ENCODE measurements at regions not wholly inside any gene's neighbourhood (a gene's known extent, or its start where the extent isn't known, plus 50 kb on each side); places are given as distances from the start of the nearest gene placed in this dataset.
"Not testable (repeated sequence)": the region's sequence is repeated elsewhere in the genome, so short reads cannot be mapped to it uniquely, and the experiment has no call there.

DNA sequence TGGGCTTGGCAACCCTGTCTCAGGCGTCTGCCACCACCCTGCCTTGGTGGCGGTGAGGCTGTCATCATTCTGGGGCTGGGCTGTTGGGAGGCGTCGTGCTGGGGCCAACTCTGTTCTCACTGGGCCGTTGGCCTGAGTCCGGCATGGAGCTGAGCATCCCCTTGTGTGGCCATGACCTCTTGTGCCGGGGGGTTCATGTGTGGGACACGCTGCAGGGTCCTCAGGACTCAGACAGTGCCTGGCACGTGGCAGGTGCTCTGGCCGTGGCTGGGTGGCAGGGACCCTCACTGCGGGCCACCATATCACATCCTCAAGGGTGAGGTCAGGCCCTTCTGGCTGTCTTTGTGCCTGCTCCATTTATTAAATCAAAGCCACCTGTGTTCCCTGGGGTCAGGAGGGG is 197.4 kb downstream of the BANP start:
- DNase-seq, result not testable (repeated sequence)

DNA sequence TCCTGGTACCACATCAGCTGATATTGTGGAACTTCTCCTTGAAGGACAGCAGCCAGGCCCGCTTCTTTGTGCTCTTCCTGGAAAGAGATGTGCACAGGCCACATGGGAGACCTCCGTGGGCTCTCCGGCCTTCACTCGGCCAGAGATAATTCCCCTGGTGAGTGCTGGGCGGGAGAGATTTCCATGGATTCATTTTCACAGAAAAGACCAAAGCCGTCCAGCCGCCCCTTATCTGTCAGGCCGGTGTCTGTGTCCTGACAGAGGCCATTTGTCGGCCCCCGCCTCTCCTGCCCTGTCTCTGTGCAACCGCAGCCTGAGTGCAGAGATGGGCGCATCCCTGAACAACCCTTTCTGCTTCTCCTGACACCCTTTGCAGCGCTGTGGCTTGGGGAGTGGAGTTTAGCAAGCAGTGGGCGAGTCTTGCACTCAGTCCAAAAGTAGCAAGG is 197.9 kb downstream of the BANP start:
- DNase-seq, result not testable (repeated sequence)

DNA sequence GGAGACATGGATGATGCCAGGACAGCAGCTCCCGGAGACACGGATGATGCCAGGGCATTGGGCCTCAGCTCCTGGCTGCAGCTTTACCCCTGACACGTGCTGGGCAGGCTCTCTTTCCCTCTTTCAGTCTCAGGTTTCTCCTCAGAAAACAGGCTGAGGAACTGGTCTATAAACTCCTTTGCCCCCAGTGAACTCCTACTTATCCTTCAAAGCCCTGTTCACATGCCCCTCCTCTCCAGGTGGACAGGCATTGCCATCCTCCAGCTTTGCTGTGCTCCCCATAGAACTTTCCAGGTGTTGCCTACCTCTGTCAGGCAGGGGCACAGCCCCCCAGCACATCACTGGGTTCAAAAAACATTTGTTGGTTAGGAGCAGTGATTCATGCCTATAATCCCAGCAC is 198.4 kb downstream of the BANP start:
- DNase-seq, result not testable (repeated sequence)

GRCh38 chr16:88150456-88151128 is 199.4 kb downstream of the BANP start:
- DNase-seq, result not testable (repeated sequence)

DNA sequence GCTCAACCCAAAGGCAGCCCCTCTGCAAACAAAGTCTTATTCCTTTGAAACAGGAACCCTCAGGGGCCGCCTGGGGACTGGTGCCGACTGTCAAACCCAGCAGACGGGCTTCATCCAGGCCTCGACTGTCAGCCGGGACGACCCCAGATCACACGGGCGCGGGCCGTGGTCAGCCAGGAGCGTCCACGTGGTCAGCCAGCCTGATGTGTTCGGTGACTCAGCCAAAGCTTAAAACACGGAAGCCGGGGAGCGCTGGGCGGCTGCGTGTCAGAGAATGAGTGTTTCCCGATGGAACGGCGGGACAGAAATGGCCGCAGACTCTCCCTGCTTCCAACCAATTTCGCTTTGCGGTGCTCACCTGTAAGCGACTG is 199.9 kb downstream of the BANP start:
- peak; percentile 11 for DNase-seq

DNA sequence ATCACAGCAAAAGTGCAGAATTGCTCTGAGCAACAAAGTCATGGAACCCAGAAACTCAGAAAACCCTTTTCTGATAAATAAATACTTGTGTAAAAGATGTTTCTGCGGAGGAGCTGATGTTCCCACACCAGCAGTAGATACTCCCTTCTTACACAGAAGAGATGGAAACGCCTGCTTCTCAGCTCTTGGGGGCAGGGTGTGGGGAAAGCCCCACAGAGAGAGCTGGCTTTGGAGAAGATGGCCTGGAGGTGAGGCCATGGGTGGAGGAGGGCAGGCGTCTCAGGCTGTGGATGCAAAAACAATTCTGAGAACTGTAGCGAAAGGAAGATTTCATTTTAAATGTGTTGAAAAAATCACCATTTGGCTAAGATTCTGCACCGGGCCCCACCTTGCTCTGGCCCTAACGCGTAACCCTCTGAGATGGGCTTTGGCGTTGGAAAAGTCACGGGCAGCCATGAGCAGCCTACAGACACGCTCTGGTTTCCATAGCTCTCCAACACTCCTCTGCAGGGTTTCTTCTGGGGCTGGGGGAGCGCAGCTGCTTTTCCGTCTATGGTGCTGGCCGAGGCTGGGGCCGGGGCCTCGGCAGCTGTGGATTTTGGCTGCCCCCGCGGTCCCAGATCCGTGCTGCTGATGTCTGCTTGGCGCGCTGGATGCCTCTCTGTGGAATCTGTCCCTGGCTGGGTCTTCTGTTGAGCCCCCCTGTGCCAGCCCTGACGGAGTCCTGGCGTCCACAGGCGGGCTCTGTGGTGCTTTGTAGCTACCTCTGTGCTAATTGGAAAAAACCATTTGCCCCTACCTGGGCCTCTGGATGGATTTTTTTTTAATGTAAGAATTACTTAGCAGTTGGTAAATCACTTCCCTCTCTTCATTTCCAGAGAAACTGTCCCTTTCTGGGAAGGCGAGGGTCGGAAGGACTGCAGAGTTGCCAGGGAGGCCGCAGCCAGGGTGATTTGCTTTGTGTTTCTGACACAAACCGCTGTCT is 200.9 kb downstream of the BANP start:
- DNase-seq, result not testable (repeated sequence)

- DNase-seq, result not testable (repeated sequence)
These were observed 201.6 kb downstream of the BANP start for GRCh38 chr16:88152879-88153278.

DNA sequence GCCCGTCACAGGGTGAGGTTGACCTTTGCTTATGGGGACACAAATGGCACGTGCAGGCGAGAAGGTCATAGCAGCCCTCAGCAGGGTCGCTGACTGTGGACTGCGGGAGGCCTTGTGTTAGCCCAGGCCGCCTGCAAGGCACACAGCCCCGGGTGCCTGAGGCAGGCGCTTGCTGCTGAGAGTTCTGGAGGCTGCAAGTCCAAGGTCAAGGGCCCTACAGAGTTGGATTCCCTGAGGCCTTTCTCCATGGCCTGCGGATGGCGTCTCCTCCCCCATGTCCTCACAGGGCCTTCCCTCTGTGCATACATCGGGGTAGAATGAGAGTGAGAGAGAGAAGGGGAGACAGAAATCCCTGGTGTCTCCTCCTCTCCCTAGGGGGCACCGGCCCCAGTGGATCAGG is 202.3 kb downstream of the BANP start:
- not testable (repeated sequence) for DNase-seq

DNA sequence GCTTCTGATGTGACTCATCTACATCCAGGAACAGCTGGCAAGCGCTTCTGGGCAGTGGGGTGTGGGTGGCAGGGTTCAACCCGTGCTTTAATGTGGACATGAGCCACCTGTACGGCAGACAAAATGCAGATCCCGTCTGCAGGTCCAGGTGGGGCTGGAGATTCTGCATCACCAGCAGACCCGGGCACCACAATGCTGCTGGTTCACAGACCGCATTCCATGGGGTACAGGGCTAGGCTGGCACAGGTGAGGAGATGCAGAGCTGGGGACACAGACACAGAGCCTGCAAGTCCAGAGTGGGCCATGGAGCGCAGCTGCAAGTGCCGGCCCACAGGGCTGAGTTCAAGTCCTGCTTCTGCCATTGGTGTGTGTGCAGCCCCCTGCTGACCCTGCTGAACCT is 203.7 kb downstream of the BANP start:
- not testable (repeated sequence) for DNase-seq

DNA sequence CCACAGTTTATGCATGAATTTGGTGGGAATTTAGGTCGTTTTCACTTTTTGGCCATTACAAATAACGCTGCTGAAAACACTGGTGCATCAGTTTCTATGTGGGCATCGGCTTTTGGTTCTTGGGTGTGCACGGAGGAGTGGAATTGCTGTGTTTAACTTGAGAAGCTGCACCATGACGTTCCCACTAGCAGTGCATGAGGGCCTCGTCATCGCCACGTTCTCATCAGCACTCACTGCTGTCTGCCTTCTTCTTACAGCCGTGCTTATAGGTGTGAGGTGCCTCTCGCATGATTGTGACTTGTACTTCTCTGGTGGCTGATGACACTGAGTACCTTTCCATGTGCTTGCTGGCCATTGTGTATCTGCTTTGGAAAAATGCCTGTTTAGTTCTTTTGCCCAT is 204.4 kb downstream of the BANP start:
- DNase-seq, result not testable (repeated sequence)

GRCh38 chr16:88156640-88157283 is 205.5 kb downstream of the BANP start:
- DNase-seq, result not testable (repeated sequence)

GRCh38 chr16:88157686-88158085 is 206.5 kb downstream of the BANP start:
- not testable (repeated sequence) for DNase-seq

DNA sequence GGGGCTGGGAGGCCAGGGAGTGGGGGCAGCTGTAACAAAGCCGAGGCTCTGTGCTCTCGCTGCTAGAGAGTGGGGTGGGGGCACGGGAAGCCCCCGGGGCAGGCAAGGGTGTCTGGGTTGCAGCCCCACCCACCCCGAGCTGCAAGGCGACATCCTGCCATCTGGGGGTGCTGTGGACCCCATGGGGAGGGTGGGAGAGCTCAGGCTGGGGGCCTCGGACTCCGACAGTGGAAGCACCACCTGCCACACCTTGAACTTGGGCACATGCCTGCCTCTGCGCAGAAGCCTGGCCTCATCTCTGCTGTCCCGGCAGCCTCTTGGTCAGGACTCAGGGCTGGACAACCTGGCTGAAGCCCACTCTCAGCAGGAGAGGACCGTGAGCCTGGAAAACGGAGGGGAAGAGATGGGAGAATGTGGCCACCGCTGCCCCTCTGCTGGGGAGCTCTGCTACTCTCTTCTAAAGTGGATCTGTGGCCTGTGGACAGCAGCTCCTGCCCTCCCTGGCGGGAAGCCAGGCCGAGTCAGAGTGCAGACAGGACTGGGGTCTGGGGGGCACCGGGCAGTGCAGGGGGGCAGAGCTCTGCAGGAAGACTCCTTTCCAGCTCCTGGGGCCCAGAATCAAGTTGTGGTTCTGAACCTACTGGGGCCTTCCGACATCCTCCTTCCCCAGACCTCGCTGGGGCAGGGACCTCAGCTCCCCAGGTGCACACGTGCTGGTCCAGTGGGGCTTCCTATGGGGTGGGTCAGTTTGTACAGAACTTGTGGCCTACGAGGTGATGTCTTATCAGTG is 207.2 kb downstream of the BANP start:
- not testable (repeated sequence) for DNase-seq

GRCh38 chr16:88159046-88159896 is 208.0 kb downstream of the BANP start:
- not testable (repeated sequence) for DNase-seq

DNA sequence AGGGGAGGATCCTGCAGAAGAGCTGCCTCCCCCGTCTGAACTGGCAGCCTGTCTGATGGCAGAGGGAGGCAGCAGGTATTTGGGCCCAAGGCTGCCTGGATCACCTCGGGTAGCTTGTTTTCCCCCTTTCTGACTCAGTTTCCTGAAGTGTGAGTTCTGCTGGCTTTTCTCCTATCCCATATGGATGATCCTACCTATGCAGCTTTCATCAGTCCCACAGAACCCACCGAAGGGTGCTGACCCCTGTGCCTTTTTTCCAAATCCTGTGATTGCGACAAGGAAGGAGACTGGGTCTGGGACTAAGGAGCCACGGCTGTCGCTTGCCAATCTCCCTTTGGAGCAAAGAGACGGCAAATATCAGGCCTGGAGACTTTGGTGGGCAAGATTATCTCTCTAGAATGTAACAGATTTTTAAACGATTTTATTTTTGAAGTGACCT is 208.7 kb downstream of the BANP start:
- not testable (repeated sequence) for DNase-seq

DNA sequence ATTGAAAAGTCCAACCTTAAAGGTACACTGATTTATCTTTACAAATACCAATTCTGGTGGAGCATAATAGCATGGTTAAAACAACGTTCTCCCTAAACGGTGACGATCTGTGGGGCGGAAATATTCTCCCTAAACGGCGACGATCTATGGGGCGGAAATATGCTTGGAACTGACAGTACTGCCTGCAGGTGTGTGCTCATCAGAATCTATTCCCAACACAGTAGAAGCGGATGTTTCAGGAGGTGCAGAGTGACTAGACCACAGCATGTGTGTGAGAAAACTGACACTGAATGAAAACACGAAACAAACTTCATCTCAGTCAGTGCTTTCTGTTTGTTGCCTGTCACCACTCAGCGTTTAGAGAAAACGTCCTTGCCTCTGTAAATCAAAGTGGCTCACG is 210.0 kb downstream of the BANP start:
- not testable (repeated sequence) for DNase-seq

GRCh38 chr16:88161623-88162275 is 210.5 kb downstream of the BANP start:
- not testable (repeated sequence) for DNase-seq

GRCh38 chr16:88162778-88163177 is 211.5 kb downstream of the BANP start:
- DNase-seq, result not testable (repeated sequence)

DNA sequence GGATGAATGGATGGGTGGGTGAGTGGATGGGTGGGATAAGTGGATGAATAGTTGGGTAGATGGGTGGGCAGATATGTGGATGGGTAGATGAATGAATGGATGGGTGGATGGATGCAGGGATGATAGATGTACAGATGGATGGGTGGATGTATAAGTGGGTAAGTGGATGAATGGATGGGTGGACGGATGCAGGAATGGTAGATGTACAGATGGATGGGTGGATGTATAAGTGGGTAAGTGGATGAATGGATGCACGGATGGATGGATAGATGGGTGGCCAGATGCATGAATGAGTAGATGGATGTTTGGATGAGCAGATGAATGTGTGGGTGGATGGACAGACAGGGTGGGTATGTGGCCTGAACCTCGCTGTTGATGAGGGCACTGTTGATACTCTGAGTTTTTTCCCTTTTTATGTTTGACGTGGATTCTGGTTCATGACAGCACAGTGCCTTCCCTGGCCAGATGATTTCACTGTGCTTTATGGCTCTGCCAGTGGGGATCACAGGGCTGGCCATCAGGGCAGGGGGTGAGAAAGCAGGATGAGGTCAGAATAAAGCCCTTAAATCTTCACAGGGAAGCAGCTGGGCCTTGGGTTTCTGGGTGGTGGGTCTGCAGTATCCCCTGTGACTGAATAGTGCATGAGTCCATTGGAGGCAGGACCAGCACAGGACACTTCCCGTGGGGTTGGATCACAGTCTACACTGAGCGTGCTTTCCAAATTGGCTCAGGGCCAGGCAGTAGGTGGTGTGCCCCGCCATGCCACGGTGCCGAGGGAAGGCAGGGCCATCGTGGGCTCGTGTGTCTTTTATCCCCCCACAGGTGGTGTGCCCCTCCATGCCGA is 213.2 kb downstream of the BANP start:
- not testable (repeated sequence) for DNase-seq
